Ishikawa (cell line): ENCODE measurements at regions not wholly inside any gene's neighbourhood (a gene's known extent, or its start where the extent isn't known, plus 50 kb on each side); places are given as distances from the start of the nearest gene placed in this dataset.

ENCODE experiments used
- CEBPB ChIP-seq: IDR thresholded peaks from 2 replicates; pipeline ENCODE4 v1.6.1; 2012
- CREB1 ChIP-seq: IDR thresholded peaks from 2 replicates; pipeline ENCODE4 v1.6.1; 2012; ENCODE audit warnings: low read depth
- EGR1 ChIP-seq: IDR thresholded peaks from 2 replicates; pipeline ENCODE4 v1.6.1; 2012
- EP300 ChIP-seq: IDR thresholded peaks from 2 replicates; pipeline ENCODE4 v1.6.1; 2012; ENCODE audit warnings: borderline replicate concordance
- FOXM1 ChIP-seq: IDR thresholded peaks from 2 replicates; pipeline ENCODE4 v1.6.1; 2012; ENCODE audit warnings: low read depth, borderline replicate concordance
- MAX ChIP-seq: IDR thresholded peaks from 2 replicates; pipeline ENCODE4 v1.6.1; 2012
- NFIC ChIP-seq: IDR thresholded peaks from 2 replicates; pipeline ENCODE4 v1.6.1; 2012
- RAD21 ChIP-seq: IDR thresholded peaks from 2 replicates; pipeline ENCODE4 v1.6.1; 2012; ENCODE audit warnings: low read depth
- REST ChIP-seq: IDR thresholded peaks from 2 replicates; pipeline ENCODE4 v1.6.1; 2012; ENCODE audit warnings: low read depth, mild to moderate bottlenecking
- TAF1 ChIP-seq: IDR thresholded peaks from 2 replicates; pipeline ENCODE4 v1.6.1; 2012; ENCODE audit warnings: low read depth, mild to moderate bottlenecking
- TCF12 ChIP-seq: IDR thresholded peaks from 2 replicates; pipeline ENCODE4 v1.6.1; 2012; ENCODE audit warnings: low read depth
- TEAD4 ChIP-seq: IDR thresholded peaks from 2 replicates; pipeline ENCODE4 v1.6.1; 2012
- USF1 ChIP-seq: IDR thresholded peaks from 2 replicates; pipeline ENCODE4 v1.6.1; 2012
- YY1 ChIP-seq: IDR thresholded peaks from 2 replicates; pipeline ENCODE4 v1.6.1; 2012; ENCODE audit warnings: low read depth
- ZBTB7A ChIP-seq: IDR thresholded peaks from 2 replicates; pipeline ENCODE4 v1.6.1; 2012; ENCODE audit warnings: low read depth

- TF ChIP-seq EGR1 = no peak
These were observed 1344.4 kb upstream of the CELF4 start for GRCh38 chr18:38909972-38910371.

- TF ChIP-seq RAD21 = no peak
- no peak for TF ChIP-seq EP300
- TF ChIP-seq FOXM1 = no peak
- TF ChIP-seq EGR1 = no peak
- TF ChIP-seq TCF12 = no peak
- no peak for TF ChIP-seq TEAD4
- TF ChIP-seq TAF1 = no peak
- no peak for TF ChIP-seq NFIC
- TF ChIP-seq CEBPB = no peak
- no peak for TF ChIP-seq REST
- TF ChIP-seq USF1 = no peak
- no peak for TF ChIP-seq YY1
- TF ChIP-seq CREB1 = no peak
- TF ChIP-seq MAX = no peak
- no peak for TF ChIP-seq ZBTB7A
These were observed 1337.2 kb upstream of the CELF4 start for GRCh38 chr18:38902796-38903195.

- TF ChIP-seq RAD21 (no peak), FOXM1 (no peak), NFIC (no peak), CEBPB (no peak), TAF1 (no peak), MAX (no peak), YY1 (no peak), TCF12 (no peak), USF1 (no peak), CREB1 (no peak), EGR1 (no peak)
These were observed 1334.8 kb upstream of the CELF4 start for GRCh38 chr18:38900445-38900844.

- TF ChIP-seq FOXM1 (no peak), USF1 (no peak), NFIC (no peak)
These were observed 1334.4 kb upstream of the CELF4 start for GRCh38 chr18:38900031-38900430.

GRCh38 chr18:38899252-38899651 lies 1333.7 kb upstream of the CELF4 start:
- no peak for TF ChIP-seq CEBPB
- no peak for TF ChIP-seq EP300
- no peak for TF ChIP-seq CREB1
- TF ChIP-seq EGR1 = no peak
- no peak for TF ChIP-seq YY1
- TF ChIP-seq TAF1 = no peak
- no peak for TF ChIP-seq MAX
- TF ChIP-seq FOXM1 = no peak

GRCh38 chr18:38898167-38898566 lies 1332.6 kb upstream of the CELF4 start:
- TF ChIP-seq USF1 = no peak
- TF ChIP-seq FOXM1 = no peak
- TF ChIP-seq RAD21 = no peak
- TF ChIP-seq CEBPB = no peak
- TF ChIP-seq ZBTB7A = no peak
- TF ChIP-seq TEAD4 = no peak
- TF ChIP-seq MAX = no peak
- no peak for TF ChIP-seq EGR1
- no peak for TF ChIP-seq YY1
- TF ChIP-seq NFIC = no peak
- no peak for TF ChIP-seq REST
- no peak for TF ChIP-seq EP300
- TF ChIP-seq TAF1 = no peak
- no peak for TF ChIP-seq TCF12
- no peak for TF ChIP-seq CREB1
